H9 (cell line): ENCODE measurements at regions not wholly inside any gene's neighbourhood (a gene's known extent, or its start where the extent isn't known, plus 50 kb on each side); places are given as distances from the start of the nearest gene placed in this dataset.

ENCODE experiments used
- DNase-seq: peaks from one replicate; pipeline ENCODE4 v3.0.0-alpha.2; 2017
- H2AFZ ChIP-seq: one replicate; pipeline ENCODE4 v1.6.1; 2013; ENCODE audit warnings: mild to moderate bottlenecking, low read length, control low read depth, moderate library complexity
- H2AK5ac ChIP-seq: 2 replicates; pipeline ENCODE4 v1.6.1; 2013; ENCODE audit warnings: low read length, control low read depth, mixed read lengths; ENCODE audit not compliant: insufficient read length
- H2BK120ac ChIP-seq: one replicate; pipeline ENCODE4 v1.6.1; 2013; ENCODE audit warnings: low read depth, mild to moderate bottlenecking, low read length, control low read depth, inconsistent platforms; ENCODE audit not compliant: poor library complexity, severe bottlenecking
- H2BK12ac ChIP-seq: 2 replicates; pipeline ENCODE4 v1.6.1; 2013; ENCODE audit warnings: low read length, control low read depth, mixed read lengths, low read depth; ENCODE audit not compliant: insufficient read length
- H2BK15ac ChIP-seq: 2 replicates; pipeline ENCODE4 v1.6.1; 2013; ENCODE audit warnings: low read depth, low read length, control low read depth
- H2BK20ac ChIP-seq: one replicate; pipeline ENCODE4 v1.6.1; 2013; ENCODE audit warnings: low read depth, mild to moderate bottlenecking, low read length, control low read depth, inconsistent platforms; ENCODE audit not compliant: poor library complexity, severe bottlenecking
- H2BK5ac ChIP-seq: 2 replicates; pipeline ENCODE4 v1.6.1; 2013; ENCODE audit warnings: low read length, control low read depth, mixed read lengths; ENCODE audit not compliant: insufficient read length
- H3K14ac ChIP-seq: 2 replicates; pipeline ENCODE4 v1.6.1; 2013; ENCODE audit warnings: low read length, control low read depth; ENCODE audit not compliant: insufficient read depth
- H3K18ac ChIP-seq: 2 replicates; pipeline ENCODE4 v1.6.1; 2013; ENCODE audit warnings: low read depth, mild to moderate bottlenecking, mixed read lengths, low read length, control low read depth; ENCODE audit not compliant: insufficient read length
- H3K23ac ChIP-seq: 2 replicates; pipeline ENCODE4 v1.6.1; 2013; ENCODE audit warnings: low read length, control low read depth, mixed read lengths, low read depth; ENCODE audit not compliant: insufficient read length
- H3K23me2 ChIP-seq: 2 replicates; pipeline ENCODE4 v1.6.1; 2013; ENCODE audit warnings: low read depth, mild to moderate bottlenecking, mixed read lengths, low read length, control low read depth; ENCODE audit not compliant: insufficient read length, poor library complexity, severe bottlenecking
- H3K27ac ChIP-seq: 2 replicates; pipeline ENCODE4 v1.5.1; 2013; ENCODE audit warnings: low read length, control low read depth, mixed read lengths, low read depth; ENCODE audit not compliant: insufficient read length
- H3K27me3 ChIP-seq: 2 replicates; pipeline ENCODE4 v1.6.1; 2013; ENCODE audit warnings: low read length, control low read depth, inconsistent platforms; ENCODE audit not compliant: insufficient read depth
- H3K4ac ChIP-seq: 2 replicates; pipeline ENCODE4 v1.6.1; 2013; ENCODE audit warnings: low read depth, mild to moderate bottlenecking, control low read depth, inconsistent platforms, low read length, moderate library complexity
- H3K4me1 ChIP-seq: 2 replicates; pipeline ENCODE4 v1.6.1; 2013; ENCODE audit warnings: low read length, control low read depth, inconsistent platforms; ENCODE audit not compliant: insufficient read depth
- H3K4me2 ChIP-seq: 2 replicates; pipeline ENCODE4 v1.6.1; 2013; ENCODE audit warnings: low read length, control low read depth, mixed read lengths; ENCODE audit not compliant: insufficient read length, insufficient read depth
- H3K56ac ChIP-seq: 2 replicates; pipeline ENCODE4 v1.6.1; 2013; ENCODE audit warnings: low read depth, mild to moderate bottlenecking, mixed read lengths, low read length, control low read depth; ENCODE audit not compliant: insufficient read length
- H3K79me1 ChIP-seq: 2 replicates; pipeline ENCODE4 v1.6.1; 2013; ENCODE audit warnings: low read depth, mild to moderate bottlenecking, moderate library complexity, low read length, control low read depth, inconsistent platforms; ENCODE audit not compliant: insufficient read depth, poor library complexity, severe bottlenecking
- H3K79me2 ChIP-seq: 2 replicates; pipeline ENCODE4 v1.6.1; 2013; ENCODE audit warnings: low read length, control low read depth, inconsistent platforms; ENCODE audit not compliant: insufficient read depth
- H3K9ac ChIP-seq: 2 replicates; pipeline ENCODE4 v1.6.1; 2013; ENCODE audit warnings: low read length, control low read depth, mixed read lengths; ENCODE audit not compliant: insufficient read length; ENCODE audit errors: extremely low read depth
- H3K9me3 ChIP-seq: one replicate; pipeline ENCODE4 v1.6.1; 2013; ENCODE audit warnings: low read depth, low read length, inconsistent platforms; ENCODE audit not compliant: control insufficient read depth
- H3T11ph ChIP-seq: one replicate; pipeline ENCODE4 v1.6.1; 2013; ENCODE audit warnings: mild to moderate bottlenecking, low read length, control low read depth, inconsistent platforms
- H4K20me1 ChIP-seq: one replicate; pipeline ENCODE4 v1.6.1; 2013; ENCODE audit not compliant: control insufficient read depth, insufficient read length, insufficient read depth
- H4K5ac ChIP-seq: 2 replicates; pipeline ENCODE4 v1.6.1; 2013; ENCODE audit warnings: low read depth, mild to moderate bottlenecking, mixed read lengths, low read length, control low read depth; ENCODE audit not compliant: insufficient read length
- H4K8ac ChIP-seq: replicated peaks from 2 replicates; pipeline ENCODE4 v1.6.1; 2013; ENCODE audit warnings: low read length, control low read depth, mixed read lengths, low read depth; ENCODE audit not compliant: insufficient read length
- H4K91ac ChIP-seq: 2 replicates; pipeline ENCODE4 v1.6.1; 2013; ENCODE audit warnings: low read depth, mild to moderate bottlenecking, moderate library complexity, mixed read lengths, low read length, control low read depth; ENCODE audit not compliant: insufficient read length
- H3K27ac Mint-ChIP-seq, 3 experiments: 2 replicates in 2 of 3; 3 replicates in 1 of 3; pipeline ENCODE4 v1.8.0; 2020 to 2021; ENCODE audit warnings: mixed read lengths in 3 of 3, mild to moderate bottlenecking in 1 of 3, moderate library complexity in 1 of 3
- H3K27me3 Mint-ChIP-seq: 2 replicates; pipeline ENCODE4 v1.8.0; 2021; ENCODE audit warnings: low read depth, mild to moderate bottlenecking, moderate library complexity, mixed read lengths
- H3K36me3 Mint-ChIP-seq, 3 experiments: 2 replicates in 2 of 3; 3 replicates in 1 of 3; pipeline ENCODE4 v1.8.0; 2020 to 2021; ENCODE audit warnings: low read depth in 3 of 3, mixed read lengths in 3 of 3; ENCODE audit not compliant: insufficient read depth in 1 of 3
- H3K4me1 Mint-ChIP-seq, 2 experiments: 2 replicates each; pipeline ENCODE4 v1.8.0; 2020; ENCODE audit warnings: mixed read lengths in 2 of 2
- H3K4me3 Mint-ChIP-seq, 2 experiments: 2 replicates in 1 of 2; 3 replicates in 1 of 2; pipeline ENCODE4 v1.8.0; 2020 to 2021; ENCODE audit warnings: mild to moderate bottlenecking in 2 of 2, mixed read lengths in 2 of 2, moderate library complexity in 1 of 2
- H3K9me3 Mint-ChIP-seq, 2 experiments: 2 replicates in 1 of 2; 3 replicates in 1 of 2; pipeline ENCODE4 v1.8.0; 2020; ENCODE audit warnings: mild to moderate bottlenecking in 2 of 2, mixed read lengths in 2 of 2, moderate library complexity in 1 of 2
- CTCF ChIP-seq: fragments of 200-600 bp; sonication (generic); conservative IDR thresholded peaks from 3 replicates; pipeline ENCODE4 v1.8.0; 2021; ENCODE audit warnings: antibody characterized with exemption, mild to moderate bottlenecking
- WGBS: extraction: QIAGEN DNeasy Blood & Tissue Kit; methylation state at CpG from one replicate; pipeline ENCODE4 v1.1.7; 2013; ENCODE audit warnings: missing lambda C conversion rate, low lambda C conversion rate, mixed read lengths; ENCODE audit not compliant: insufficient read length; ENCODE audit errors: extremely low coverage; 5-methylcytosine and 5-hydroxymethylcytosine counted together

- WGBS: no CpG with 5 or more reads among the region's 4 CpGs
- Histone ChIP-seq H4K5ac (no peak overlapping the region), H2BK12ac (no peak overlapping the region), H3K56ac (no peak overlapping the region), H2BK5ac (no peak overlapping the region), H4K91ac (no peak overlapping the region), H3K79me2 (no peaks in the 10 kb centered on the region), H3K9me3 (no peaks in the 10 kb centered on the region), H3K18ac (no peak overlapping the region), H2AFZ (no peak overlapping the region), H3K4ac (no peak overlapping the region), H3K23ac (no peak overlapping the region), H3K27me3 (no peaks in the 10 kb centered on the region), H2BK20ac (no peak overlapping the region), H3K4me1 (no peaks in the 10 kb centered on the region), H3K14ac (no peak overlapping the region), H2AK5ac (no peak overlapping the region), H3K23me2 (no peaks in the 10 kb centered on the region), H3K4me2 (no peak overlapping the region), H2BK120ac (no peak overlapping the region), H2BK15ac (no peak overlapping the region), H3T11ph (no peak overlapping the region), H4K8ac (no peak overlapping the region), H3K9ac (no peak overlapping the region), H4K20me1 (no peaks in the 10 kb centered on the region), H3K27ac (no peak overlapping the region), H3K79me1 (no peaks in the 10 kb centered on the region)
- no peaks in the 10 kb centered on the region for H3K4me1 Mint-ChIP-seq
- no peak overlapping the region for H3K4me3 Mint-ChIP-seq
- no peak for TF ChIP-seq CTCF
- no peaks in the 10 kb centered on the region for H3K27me3 Mint-ChIP-seq
- H3K27ac Mint-ChIP-seq: no peak overlapping the region
- no peaks in the 10 kb centered on the region; a peak in 1 of 7 replicates for H3K36me3 Mint-ChIP-seq
- DNase-seq: no peak
- no peaks in the 10 kb centered on the region; a peak in 1 of 5 replicates for H3K9me3 Mint-ChIP-seq
Measured at GRCh38 chr10:90222372-90222771, 521.0 kb downstream of the KIF20B start.
